ENCODE measurements at regions not wholly inside any gene's neighbourhood (a gene's known extent, or its start where the extent isn't known, plus 50 kb on each side); places are given as distances from the start of the nearest gene placed in this dataset.

GRCh38 chr5:116813906-116814305, 239.3 kb upstream of the SEMA6A start:
- DNase-seq (ENCODE audit: low read depth), result no peak

GRCh38 chr5:116813356-116813755, 238.7 kb upstream of the SEMA6A start:
- no peak for TF ChIP-seq CTCF (IDR thresholded peaks at IDR 0.05; ENCODE audit: low read length, missing control alignments)
- H3K4me3 ChIP-seq (replicated peaks; ENCODE audit: low read depth, low read length), result no peak overlapping the region
- DNase-seq (ENCODE audit: low read depth), result no peak

More at GRCh38 chr5:116813906-116814305, 239.3 kb upstream of the SEMA6A start:
- no peak for TF ChIP-seq CTCF (IDR thresholded peaks at IDR 0.05; ENCODE audit: low read length, missing control alignments)
- H3K4me3 ChIP-seq (replicated peaks; ENCODE audit: low read depth, low read length), result no peak overlapping the region

- no peak for DNase-seq (ENCODE audit: low read depth)
- no peak overlapping the region for H3K4me3 ChIP-seq (replicated peaks; ENCODE audit: low read depth, low read length)
- no peak for TF ChIP-seq CTCF (IDR thresholded peaks at IDR 0.05; ENCODE audit: low read length, missing control alignments)
These were observed 236.3 kb upstream of the SEMA6A start for GRCh38 chr5:116810951-116811350.

GRCh38 chr5:116806836-116807235, 232.2 kb upstream of the SEMA6A start:
- no peak overlapping the region for H3K4me3 ChIP-seq (replicated peaks; ENCODE audit: low read depth, low read length)
- DNase-seq (ENCODE audit: low read depth), result no peak
- TF ChIP-seq CTCF (IDR thresholded peaks at IDR 0.05; ENCODE audit: low read length, missing control alignments), result no peak

GRCh38 chr5:116799401-116799800, 224.8 kb upstream of the SEMA6A start:
- TF ChIP-seq CTCF (IDR thresholded peaks at IDR 0.05; ENCODE audit: low read length, missing control alignments), result no peak
- no peak overlapping the region for H3K4me3 ChIP-seq (replicated peaks; ENCODE audit: low read depth, low read length)
- no peak for DNase-seq (ENCODE audit: low read depth)

- DNase-seq (ENCODE audit: low read depth), result no peak
- TF ChIP-seq CTCF (IDR thresholded peaks at IDR 0.05; ENCODE audit: low read length, missing control alignments), result no peak
- H3K4me3 ChIP-seq (replicated peaks; ENCODE audit: low read depth, low read length), result no peak overlapping the region
These were observed 220.6 kb upstream of the SEMA6A start for GRCh38 chr5:116795189-116795588.

- no peak for TF ChIP-seq CTCF (IDR thresholded peaks at IDR 0.05; ENCODE audit: low read length, missing control alignments)
- no peak for DNase-seq (ENCODE audit: low read depth)
- no peak overlapping the region for H3K4me3 ChIP-seq (replicated peaks; ENCODE audit: low read depth, low read length)
These were observed 214.9 kb upstream of the SEMA6A start for GRCh38 chr5:116789522-116789921.
